EH (cell line): ENCODE measurements at regions not wholly inside any gene's neighbourhood (a gene's known extent, or its start where the extent isn't known, plus 50 kb on each side); places are given as distances from the start of the nearest gene placed in this dataset.

Source experiments
- DNase-seq: peaks from one replicate; pipeline ENCODE4 v3.0.0-alpha.2; 2015; ENCODE audit warnings: low read depth

DNA sequence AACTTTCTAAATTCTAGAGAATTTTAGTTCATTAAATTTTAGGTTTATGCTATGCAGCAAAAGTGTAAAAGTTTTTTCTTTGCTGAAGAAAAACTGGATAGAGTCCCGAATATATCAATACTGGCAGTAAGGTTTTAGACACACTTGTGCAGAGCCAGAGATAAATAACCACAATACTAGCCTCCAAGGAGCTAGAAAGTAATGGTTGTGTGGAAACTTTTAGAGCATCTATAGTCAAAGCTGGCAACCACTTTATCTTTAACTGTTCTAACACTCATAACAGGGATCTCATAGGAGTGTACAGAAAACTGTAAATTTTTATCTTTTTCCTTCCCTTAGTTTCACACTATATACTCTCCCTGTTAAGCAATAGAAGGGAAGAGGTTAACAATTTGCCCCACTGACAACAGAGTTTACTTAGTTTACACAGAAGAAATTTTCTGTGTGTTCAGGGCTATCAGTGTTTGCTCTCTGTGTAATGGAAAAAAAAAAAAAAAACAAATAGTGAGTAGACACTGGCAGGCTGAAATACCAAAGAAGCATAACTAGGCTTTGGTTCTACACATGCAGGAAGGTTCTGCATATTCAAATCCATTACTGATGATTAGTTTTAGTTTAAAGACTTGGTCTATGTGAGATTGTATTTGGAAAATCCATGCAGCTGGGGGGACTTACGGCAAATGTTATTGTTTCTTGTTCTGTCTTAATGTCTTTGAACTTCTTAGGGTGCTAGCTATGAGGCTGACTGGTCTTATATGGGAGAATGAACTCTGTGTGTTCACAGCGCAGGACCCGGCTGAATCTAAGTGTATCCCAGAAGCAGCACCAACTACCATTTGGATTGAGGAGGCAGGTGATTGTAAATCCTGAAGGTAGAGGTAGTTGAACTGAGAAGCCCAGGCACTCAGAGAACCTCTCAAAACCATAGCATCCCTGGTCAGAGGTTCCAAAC lies 187.6 kb downstream of the PCSK1 start:
- peak; percentile 24 for DNase-seq

DNA sequence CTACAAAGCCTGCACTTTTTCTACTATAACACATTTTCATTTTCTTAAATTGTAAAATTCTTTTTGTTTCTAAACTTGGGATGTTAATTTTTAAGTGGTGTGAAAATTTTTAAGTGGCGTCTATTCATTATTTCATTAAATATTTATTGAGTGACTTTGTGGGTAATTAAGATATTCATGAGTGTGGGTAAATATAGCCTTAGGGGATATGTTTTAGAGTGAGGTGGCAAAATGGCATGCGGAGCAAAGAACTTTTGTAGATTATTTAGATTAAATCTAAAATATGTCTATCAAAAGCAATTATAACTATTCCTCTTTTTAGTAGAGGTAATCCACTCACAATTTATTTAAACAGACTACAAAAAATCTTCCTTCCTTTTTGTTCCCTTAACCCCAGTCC lies 188.4 kb downstream of the PCSK1 start:
- peak; percentile 46 for DNase-seq

DNA sequence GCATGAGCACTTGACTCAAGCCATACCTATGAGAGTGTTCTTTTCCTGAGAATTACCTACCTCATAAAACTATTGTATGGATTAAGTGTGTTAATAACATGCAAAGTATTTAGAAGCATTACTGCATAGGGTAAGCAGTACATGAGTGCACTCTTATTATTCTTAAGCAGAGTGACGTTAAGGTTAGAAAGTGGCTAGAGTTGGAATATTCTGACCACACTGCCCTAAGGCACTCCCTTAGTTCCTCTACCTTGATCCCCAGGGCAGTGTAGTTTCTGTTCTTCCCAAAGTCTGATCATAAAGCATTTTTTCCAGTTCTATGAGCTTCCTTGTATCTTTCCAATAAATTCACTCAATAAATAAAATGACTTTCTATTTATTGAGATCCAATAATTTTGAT lies 189.2 kb downstream of the PCSK1 start:
- peak; percentile 40 for DNase-seq

DNA sequence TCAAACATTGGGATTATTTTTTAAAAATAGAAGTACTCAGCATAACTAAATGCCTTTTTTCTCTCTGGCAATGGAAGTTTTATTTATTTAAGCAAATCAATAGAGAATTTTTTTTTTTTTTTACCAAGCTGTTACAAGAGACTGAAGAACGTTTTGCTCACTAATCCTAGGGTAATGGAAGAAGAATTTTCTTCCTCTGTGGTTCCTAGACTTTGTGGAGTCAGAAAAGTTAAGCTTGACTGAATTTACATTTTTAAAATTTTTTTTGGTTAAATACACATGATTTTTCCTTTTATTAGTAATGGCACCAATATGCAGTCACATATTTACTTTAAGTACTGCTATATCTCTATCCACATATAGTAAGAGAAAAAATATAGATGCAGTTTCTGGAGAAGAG lies 189.8 kb downstream of the PCSK1 start:
- peak; percentile 84 for DNase-seq

DNA sequence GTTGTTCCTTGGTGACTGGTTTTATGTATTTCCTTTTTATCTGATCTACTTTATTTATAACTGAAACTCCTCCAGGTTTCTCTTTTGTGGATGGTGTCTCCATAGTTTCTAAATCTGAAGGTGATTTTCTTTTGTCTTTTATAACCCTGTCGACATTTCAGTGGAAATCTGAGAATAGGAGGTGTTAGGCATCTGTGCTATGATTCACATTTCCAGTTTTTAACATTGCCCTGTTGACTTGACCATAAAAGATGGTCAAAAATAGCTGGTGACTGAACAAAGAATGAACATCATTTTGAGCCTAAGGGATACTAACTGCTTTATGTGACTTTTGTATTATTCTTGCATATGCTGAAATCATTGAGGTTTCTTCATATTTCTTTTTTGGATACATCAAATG lies 190.5 kb downstream of the PCSK1 start:
- peak; percentile 84 for DNase-seq

DNA sequence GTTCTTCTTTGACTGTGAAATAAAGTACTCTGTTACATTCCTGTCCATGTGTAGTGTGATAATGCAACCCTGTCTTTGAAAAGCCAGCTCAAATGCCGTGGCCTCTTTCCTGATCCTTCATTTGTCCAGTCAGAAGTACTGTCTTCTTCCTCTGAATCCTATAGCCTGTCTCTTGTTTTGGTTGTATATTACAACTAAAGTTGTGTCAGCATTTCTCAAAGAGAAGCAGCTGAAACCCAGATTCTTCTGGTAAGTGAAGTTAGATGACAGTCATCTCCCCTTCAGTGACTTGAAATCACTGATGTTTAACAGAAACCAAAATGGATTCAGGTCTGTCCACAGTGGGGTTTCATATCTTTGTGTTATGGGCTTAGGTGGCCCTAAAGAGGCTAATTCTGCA lies 196.2 kb downstream of the PCSK1 start:
- no peak for DNase-seq

DNA sequence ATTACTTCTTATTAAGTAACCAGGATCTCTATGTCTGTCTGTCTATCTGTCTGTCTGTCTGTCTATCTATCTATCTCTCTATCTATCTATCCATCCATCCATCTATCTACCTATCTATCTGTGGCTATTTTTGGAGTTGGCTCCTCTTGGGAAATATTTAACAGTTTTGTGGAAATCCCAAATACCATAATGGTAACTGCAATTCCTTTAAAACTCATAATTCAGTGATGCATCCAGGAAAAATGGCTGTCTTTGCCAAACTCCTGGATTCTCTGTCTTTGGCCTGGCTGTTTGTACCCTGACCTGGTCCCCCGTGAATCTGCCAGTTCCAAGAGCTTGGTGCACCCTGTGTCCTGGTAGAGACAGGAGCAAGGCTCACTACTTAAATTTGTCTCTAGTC lies 197.0 kb downstream of the PCSK1 start:
- DNase-seq: peak; percentile 72

DNA sequence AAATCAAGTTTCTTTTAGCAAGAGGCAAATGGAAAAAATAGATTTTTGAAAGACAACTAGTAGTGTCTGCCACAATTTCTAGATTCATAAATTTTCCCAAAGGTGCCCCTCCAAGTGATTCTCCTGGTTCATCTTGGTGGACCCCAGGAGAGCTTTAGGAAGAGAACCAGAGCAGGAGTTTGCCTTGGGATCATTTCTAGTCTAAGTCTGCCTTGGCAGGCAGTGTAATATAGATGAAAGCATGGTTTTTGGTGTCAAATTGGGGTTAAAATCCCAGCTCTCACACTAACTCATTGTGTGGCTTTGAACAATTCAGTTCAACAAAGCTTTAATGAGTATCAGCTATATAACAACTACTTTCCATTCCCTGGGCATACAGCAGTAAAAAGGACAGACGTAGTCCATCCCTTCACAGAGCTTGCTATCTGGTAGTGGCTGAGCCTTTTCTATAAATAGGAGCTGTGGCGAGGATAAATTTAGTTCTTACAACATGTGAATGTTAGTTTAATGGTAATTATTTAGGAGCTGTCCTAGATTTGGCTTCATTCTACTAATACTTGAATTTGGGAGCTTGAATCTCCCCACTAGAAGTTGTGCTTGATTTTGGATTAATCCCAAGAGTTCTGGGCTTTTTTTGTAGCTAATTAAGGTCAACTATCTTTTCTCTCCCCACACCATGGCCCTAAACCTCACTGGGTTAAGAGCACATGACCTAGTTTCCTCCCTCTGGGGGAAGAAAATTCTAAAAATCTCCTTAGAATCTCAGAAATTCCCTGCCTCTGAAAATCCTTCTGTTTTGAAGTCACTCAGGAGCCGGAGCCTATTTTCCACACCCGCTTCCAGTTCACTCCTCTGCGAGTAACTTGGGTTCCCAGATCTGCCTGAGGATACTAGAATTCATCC lies 197.8 kb downstream of the PCSK1 start:
- peak; percentile 92 for DNase-seq

DNA sequence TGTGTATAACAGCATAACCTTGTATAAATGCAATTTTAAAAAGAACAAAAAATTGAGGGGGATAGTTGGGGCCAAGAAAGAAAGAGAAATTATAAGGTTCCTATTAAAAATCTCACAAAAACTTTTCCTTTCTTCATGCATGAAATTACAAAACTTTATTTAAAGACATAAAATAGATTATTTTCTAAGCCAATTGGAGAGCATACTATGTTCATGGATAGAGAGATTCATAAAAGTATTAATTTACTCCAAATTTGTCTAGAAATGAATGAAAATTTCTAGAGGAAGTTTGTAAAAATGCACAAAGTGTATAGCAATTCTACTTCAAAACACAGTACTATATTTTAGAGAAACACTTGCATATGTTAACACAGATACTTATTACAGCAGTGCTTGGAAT lies 200.4 kb downstream of the PCSK1 start:
- no peak for DNase-seq

DNA sequence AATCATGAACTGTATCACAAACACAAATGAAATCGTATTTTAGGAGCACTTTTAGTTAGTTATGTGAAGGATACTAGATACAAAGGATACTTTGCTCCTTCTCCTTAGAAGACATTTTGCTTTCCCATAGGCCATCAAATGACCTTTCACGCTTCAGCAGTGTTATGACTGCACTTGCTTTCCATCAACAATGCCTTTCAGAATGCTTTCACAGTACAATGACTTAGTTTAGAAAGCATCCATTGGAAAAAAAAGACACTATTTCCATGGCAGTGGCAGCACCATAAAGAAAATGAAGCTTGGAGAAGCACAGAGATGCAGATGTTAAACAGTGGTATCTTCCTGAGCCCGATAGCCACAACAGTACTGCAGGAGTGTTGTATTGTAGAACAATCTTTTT lies 203.9 kb downstream of the PCSK1 start:
- no peak for DNase-seq

DNA sequence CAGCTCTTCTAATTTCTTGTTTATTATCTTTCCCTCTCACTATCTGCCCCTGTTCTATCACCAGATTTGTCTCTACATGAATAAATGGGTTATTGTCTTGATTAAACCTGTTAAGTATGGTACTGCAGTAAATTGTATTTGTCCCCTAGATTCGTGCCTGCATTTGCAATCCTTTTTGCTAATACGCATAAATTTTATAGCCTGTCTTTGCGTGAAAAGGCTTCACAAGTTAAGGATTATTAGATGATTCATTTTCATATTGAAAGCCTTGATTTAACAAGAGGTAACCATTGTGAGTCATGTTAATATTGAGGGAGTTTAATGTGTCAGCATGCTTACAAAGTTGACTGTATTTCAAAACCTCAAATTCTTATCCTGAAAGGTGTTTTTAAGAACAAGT lies 204.6 kb downstream of the PCSK1 start:
- peak; percentile 37 for DNase-seq

DNA sequence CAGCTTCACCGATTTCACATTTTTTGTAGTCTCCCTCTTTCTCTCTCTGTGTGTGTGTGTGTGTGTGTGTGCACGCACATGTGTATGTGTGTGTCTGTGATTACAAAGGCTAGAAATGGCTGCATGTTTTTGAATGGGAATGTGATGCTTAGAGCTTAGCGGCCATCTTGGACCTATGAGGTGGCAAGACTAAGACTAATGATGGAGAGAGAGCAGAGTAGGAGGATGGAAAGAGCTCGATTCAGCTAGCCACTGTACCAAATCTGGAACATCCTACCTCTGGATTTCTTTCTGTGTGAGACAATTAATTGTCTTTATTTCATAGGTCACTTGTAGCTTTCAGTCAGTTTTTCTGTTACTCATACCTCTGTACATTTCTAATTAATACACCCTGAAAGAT lies 205.1 kb downstream of the PCSK1 start:
- DNase-seq: no peak

DNA sequence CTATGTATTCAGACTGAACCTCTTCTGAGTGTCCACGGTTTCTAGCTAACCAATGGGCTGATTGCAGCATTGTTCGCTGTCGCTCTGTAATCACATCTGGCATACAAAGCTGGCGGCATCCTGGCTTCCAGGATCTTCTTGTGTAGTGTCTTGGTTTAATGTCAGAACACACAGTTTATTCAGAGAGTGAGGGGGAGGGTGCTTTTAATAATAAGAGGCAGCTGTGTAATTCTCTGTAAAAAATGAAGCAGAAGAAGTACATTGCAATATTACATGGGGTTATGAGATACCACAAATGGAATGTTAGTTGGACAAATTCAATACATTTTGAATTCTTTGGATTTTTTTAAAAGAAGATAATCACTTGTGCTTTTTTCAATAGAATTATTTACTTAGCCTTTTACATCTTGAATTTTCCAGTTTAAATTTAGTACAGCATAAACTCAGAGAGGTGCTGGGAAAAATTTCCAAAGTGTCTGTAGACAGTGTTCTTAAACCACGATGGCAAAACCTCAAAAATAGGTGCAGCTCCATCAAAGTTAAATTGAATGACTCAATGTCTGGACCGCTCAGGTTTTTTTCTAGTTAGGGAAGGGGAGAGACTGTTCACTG lies 206.0 kb downstream of the PCSK1 start:
- peak; percentile 98 for DNase-seq

DNA sequence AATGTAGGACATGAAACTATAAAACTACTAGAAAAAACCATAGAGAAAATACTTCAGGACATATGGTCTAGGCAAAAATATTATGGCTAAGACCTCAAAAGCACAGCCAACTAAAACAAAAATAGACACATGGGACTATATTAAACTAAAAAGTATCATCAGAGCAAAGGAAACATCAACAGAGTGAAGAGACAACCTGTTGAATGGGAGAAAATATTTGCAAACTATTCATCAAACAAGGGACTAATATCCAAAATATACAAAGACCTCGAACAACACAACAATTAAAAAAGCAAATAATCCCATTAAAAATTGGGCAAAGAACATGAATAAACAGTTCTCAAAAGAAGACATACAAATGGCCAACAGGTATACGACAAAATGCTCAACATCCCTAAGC lies 210.9 kb downstream of the PCSK1 start:
- DNase-seq: no peak

DNA sequence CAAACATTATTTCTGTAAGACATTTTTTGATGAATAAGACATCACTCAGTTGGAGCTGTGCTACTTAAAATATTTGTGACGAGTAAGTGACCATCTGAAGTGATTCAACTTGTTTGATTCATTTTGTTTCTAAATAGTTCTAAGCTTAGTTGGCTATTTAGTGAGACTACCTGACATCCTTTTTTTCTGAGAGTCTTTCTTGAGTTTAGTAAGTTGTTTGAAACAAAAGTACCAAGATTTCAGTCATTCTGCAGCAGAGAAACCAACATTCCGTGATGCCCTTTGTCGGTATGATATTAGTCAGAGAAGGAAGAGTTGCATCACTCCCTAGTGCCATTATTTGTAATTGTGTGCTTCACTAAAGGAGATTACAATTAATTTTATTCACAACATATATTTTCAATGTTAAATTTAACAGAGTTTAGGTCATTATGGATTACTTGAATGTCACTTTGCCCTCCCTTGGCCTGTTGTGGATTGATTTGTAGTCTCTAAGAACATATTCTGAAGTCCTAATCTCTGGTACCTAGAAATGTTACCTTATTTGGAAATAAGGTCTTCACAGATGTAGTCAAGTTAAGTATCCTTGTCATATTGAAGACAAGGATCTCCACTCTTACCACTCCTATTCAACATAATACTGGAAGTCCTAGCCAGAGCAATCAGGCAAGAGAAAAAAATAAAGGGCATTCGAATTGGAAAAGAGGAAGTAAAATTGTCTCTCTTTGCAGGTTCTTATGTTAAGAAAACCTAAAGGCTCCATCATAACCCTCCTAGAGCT lies 212.2 kb downstream of the PCSK1 start:
- peak; percentile 79 for DNase-seq

DNA sequence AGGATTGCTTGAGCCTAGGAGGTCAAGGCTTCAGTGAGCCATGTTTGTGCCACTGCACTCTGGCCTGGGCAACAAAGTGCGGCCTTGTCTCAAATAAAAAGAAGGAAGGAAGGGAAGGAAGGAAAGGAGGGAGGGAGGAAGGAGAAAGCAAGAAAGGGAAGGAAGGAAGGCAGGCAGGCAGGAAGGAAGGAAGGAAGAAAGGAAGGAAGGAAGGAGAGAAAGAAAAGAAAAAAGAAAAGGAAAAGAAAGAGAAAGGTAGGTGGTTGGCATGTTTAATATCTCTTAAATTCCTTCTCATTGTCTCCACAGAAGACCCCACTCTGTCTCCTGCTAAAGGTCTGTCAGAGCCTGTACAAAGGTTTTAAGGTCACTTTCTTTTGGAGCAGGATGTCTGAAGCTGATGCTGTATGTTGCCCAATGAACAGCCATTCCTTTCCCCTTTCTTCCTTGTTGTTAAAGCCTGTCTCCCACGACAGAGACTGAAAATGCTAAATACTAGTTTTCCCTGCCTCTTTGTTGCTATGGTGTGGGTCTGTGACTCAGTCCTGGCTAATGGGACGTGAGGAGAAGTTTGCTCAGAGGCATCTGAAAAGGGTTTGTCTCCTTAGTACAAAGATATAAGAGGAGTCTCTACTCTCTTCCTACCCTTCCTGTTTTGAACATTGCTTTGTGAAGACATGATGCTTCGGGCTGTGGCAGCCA lies 213.3 kb downstream of the PCSK1 start:
- peak; percentile 91 for DNase-seq

DNA sequence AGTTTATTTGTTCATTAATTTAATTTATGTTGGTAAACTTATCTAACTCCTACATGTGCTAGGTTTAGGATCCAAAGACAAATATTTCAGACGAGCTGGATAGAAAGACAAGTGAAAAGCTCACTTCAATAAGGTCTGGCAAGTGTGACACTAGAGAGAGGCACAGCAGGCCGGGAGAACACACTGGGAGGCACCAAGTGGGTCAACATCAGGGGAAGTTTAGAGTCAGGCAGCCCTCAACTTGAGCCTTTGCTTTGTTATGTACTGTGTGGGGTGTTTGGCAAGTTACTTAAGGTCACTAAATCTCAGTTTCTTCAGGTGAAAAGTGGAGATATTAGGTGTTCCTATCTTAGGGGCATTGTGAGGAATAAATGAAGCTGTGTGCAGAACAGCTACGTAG lies 214.4 kb downstream of the PCSK1 start:
- no peak for DNase-seq

DNA sequence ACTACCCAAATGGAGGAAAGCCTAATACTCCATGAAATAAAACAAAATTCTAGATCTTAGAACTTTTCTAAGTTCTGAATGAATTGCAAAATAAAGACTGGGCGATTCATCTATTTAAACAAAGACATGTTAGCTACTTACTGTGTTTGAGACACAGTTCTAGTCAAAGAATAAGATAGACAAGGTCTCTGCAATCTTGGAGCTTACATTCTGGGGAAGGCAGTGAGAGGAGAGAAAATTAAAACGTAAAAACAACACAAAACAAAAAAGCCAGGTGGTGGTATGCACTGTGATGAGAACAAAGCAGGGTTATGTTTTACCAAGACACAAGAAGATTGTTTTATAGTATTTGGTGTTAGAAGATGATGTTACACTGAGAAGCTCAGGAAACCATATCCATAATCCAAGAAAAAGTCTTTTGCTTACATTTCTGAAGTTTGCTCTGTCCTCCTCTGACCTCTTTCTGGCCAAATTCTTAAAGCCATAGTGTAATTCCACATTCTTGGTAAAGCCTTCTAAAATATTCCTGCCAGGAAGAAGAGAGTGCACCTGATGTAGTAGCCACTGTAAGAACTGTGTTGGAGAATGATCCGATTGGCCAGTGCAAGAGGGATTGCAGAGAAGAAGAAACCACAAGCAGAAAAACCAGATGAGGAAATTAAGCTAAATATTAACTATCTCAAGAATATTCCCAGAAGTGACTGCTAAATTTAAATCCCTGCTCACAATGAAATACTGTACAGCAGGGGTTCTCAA lies 218.4 kb downstream of the PCSK1 start:
- DNase-seq: peak; percentile 42

DNA sequence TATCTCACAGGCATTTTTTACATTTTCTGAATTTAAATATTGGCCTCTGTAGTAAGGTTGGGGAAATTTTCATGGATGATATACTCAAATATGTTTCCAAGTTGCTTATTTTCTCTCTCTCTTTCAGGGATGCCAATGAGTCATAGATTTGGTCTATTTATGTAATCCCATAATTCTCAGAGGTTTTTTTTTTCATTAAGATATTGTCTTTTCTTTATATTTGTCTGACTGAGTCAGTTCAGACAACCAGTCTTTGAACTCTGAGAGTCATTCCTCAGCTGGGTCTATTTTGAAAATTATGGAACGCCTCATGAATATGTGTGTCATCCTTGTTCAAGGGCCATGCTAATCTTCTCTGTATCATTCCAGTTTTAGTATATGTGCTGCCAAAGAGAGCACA lies 223.2 kb downstream of the PCSK1 start:
- peak; percentile 90 for DNase-seq

DNA sequence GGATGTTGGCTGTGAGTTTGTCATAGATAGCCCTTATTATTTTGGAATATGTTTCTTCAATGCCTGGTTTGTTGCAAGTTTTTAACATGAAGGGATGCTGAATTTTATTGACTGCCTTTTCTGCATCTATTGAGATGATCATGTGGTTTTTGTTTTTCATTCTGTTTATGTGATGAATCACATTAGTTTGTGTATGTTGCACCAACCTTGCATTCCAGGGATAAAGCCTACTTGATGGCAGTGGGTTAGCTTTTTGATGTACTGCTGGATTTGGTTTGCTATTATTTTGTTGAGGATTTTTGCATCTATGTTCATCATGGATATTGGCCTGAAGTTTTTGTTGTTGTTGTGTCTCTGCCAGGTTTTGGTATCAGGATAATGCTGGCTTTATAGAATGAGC lies 225.6 kb downstream of the PCSK1 start:
- DNase-seq: no peak
